HG03457 (cell line): ENCODE measurements at regions not wholly inside any gene's neighbourhood (a gene's known extent, or its start where the extent isn't known, plus 50 kb on each side); places are given as distances from the start of the nearest gene placed in this dataset.

ENCODE experiments used
- ATAC-seq: cut with Tn5 transposase; IDR thresholded peaks from one replicate; pipeline ENCODE4 v1.9.1; 2021; ENCODE audit warnings: moderate number of reproducible peaks; ENCODE audit not compliant: unreplicated experiment

- no peak for ATAC-seq
These were observed 50.4 kb upstream of the SERTAD2 start for GRCh38 chr2:64704161-64704560.

GRCh38 chr2:64704996-64705395 lies 51.3 kb upstream of the SERTAD2 start:
- ATAC-seq: no peak

- no peak for ATAC-seq
These were observed 53.6 kb upstream of the SERTAD2 start for GRCh38 chr2:64707276-64707675.

GRCh38 chr2:64708829-64709228 lies 55.1 kb upstream of the SERTAD2 start:
- ATAC-seq: no peak

GRCh38 chr2:64711252-64711800 lies 57.6 kb upstream of the SERTAD2 start:
- ATAC-seq: no peak

- ATAC-seq: no peak
These were observed 60.0 kb upstream of the SERTAD2 start for GRCh38 chr2:64713686-64714085.

- no peak for ATAC-seq
These were observed 62.9 kb upstream of the SERTAD2 start for GRCh38 chr2:64716569-64716968.

GRCh38 chr2:64718250-64718885 lies 64.7 kb upstream of the SERTAD2 start:
- ATAC-seq: no peak

DNA sequence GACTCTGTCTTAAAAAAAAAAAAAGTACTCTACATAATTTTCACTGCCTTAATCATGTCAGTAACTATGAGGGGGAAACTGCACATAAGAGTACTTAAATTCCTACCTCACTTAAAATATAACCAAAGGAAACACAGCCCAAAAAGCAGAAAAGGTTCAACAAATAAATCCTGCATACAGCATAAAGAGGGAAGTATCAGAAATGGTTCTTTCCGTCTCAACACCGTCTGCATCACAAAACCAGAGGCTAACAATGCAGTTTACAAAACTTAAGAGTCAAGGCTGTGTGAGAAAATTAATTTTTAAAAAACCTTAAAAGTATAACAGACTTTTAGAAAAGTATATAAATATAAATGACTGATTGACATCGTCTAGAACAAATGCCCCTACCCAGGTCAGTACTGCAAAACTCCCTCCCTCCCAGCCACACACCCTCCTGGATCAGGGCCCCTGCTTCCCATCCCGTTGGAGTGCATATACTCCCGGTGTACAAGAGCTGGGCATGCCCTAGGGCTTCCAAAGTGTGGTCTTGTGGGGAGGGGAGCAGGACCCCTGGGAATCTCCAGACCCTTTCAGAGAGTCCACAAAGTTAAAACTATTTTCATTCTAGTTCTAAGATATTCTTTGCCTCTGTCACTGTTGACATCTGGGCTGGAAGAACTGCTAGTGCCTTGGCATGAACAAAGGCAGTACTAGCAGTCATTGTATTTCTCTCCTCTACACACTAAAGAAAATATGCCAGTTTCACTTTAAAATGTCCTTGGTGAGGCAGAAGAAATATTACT lies 67.0 kb upstream of the SERTAD2 start:
- no peak for ATAC-seq

- ATAC-seq: no peak
These were observed 67.6 kb upstream of the SERTAD2 start for GRCh38 chr2:64721320-64721623.

GRCh38 chr2:64722291-64723044 lies 68.8 kb upstream of the SERTAD2 start:
- no peak for ATAC-seq

GRCh38 chr2:64727013-64727767 lies 73.5 kb upstream of the SERTAD2 start:
- peak; percentile 79 for ATAC-seq

DNA sequence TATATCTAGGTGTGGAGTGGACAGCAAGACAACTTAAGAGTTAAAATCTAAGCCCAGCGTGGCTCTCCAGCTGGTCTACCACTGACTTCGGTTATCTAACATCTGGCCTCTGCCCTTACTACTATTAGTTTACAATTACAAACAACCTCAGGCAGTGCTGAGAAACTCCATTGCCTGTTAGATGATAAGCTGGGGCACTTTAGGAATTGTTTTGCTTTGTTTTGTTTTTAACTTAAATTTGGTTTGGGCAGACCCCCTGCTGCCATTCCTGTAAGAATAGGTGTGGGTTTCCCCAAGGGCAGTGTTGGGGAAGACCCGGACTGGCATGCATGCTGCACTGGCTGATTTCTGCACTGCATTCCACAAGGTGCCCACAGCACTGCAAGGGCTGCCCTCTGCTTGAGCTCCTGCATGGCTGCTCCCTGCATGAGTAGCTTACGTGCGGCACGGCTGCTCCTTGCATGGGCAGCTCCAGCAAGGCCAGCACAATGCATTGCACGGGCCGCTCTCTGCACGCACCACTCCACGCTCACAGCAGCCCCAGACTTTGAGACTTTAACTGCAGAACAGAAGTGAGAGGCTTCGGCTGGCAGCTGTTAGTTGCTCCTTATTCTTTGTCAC lies 74.2 kb upstream of the SERTAD2 start:
- ATAC-seq: no peak

DNA sequence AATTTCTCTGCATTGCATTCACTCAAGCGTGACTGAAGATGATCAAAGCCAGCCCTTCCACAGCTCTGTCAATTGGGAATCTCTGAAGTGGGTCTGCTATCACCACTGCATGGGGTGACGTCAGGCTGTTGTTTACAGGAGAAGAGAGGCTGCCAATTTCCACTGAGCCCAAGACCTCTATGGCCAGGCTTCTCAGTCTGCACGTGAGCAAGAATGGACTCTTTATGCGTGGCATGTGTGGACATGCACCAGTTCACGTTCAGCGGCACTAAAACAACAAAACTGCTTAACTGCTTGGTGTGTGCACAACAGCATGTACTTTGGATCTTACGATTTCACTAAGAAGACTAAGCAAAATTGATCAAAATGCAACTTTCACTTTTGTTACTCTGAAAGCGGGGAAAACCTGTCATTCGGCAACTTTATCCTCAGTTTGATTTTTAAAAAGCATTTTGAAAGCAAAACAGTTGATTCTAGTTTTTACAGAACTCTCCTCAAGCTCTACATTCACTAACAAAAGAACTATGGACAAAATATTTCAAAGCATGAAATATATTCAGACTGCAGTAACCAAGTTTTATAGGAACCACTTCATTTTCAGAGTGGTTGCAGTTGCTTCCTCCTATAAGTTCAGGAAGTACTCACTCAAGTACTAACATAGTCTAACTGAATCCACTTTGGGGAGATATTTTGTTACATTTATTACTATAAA lies 77.0 kb upstream of the SERTAD2 start:
- no peak for ATAC-seq

DNA sequence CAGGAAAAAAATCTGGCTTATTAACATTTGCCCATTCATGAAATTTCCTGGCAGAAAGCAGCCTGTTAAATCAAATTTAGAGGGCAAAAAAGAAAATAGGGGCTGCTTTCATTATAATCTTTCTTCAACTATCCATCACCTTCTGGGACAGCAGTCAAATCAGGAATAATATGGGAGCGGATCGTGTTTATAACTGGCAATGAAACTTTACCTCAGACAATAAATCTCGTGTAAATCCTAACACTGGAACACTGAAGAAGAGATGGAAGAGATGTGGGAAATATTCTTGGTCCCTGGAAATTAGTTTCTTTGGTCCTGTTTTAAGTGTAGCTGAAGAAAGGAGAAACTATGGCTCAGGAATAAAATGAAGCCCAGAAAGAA lies 77.5 kb upstream of the SERTAD2 start:
- no peak for ATAC-seq

DNA sequence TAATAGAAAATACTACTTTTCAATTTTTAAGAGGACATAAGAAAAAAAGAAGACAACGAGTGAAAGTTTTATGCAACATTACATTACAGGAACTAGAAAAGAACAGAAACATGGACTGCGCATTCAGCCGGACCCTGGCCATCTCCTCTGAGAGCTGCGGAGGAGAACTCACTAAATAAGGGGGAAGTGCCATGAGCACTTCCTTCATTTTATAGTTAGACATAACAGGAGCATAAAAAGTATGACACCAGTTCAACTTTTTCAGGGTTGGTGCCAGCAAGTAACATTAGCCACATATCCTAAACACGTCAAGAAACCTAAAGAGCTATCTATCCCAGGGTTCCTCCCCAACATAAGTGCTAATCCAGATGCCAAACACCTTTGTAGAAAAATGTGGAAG lies 78.0 kb upstream of the SERTAD2 start:
- no peak for ATAC-seq

DNA sequence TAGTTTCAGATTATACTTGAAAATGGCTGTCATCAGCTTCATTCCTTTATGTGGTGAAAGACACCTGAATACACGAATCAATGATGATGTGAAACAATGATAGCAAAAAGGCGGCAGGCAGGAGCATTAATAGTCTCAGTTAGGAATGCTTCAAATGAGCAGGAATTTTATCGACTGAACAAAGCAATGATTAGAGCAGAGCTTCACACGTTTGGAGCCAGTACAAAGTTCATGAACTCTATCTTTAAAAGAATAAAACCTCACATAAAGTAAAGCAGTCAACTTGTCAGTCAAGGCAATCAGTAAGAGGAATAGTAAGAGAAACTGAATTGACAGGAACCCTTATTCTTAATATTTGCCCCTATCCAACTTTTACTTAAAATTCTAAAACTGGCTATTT lies 78.4 kb upstream of the SERTAD2 start:
- ATAC-seq: no peak

- no peak for ATAC-seq
These were observed 81.8 kb upstream of the SERTAD2 start for GRCh38 chr2:64735504-64735903.

GRCh38 chr2:64737547-64737946 lies 83.8 kb upstream of the SERTAD2 start:
- ATAC-seq: no peak

GRCh38 chr2:64738026-64738425 lies 84.3 kb upstream of the SERTAD2 start:
- ATAC-seq: peak; percentile 73
